ENCODE measurements at regions not wholly inside any gene's neighbourhood (a gene's known extent, or its start where the extent isn't known, plus 50 kb on each side); places are given as distances from the start of the nearest gene placed in this dataset.

- ATAC-seq (no peak), DNase-seq (no peak)
- intact Hi-C loops (cut with DNase I, micrococcal nuclease), result no loop called here
These were observed 50.9 kb downstream of the DISP1 start for GRCh38 chr1:222865718-222866117.

GRCh38 chr1:222867316-222867715, 52.5 kb downstream of the DISP1 start:
- intact Hi-C loops (cut with DNase I, micrococcal nuclease), result no loop called here
- ATAC-seq (no peak), DNase-seq (no peak)

DNA sequence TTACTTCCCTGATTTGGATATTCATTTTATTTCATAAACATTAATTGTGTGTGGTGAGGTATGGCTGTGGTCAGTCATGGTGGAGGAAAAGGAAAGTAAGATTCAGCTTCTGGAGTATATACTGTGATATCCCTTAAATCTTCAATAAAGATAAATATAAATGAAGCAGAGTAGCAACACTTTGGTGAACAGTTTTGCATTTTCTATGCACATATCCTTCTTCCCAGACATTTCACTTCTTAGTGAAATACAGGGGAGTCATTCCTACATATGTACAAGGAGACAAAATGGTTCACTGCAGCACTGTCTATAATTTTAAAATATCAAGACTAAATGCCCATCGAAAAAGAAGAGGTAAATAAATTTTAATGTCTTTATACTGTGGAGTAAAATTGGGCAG, 61.3 kb downstream of the DISP1 start:
- intact Hi-C loops (cut with DNase I, micrococcal nuclease), result no loop called here
- no peak for DNase-seq

GRCh38 chr1:222877854-222878253, 63.0 kb downstream of the DISP1 start:
- intact Hi-C loops (cut with DNase I, micrococcal nuclease), result no loop called here
- no peak for DNase-seq
- ATAC-seq, result no peak

More for the DNA sequence above, 61.3 kb downstream of the DISP1 start:
- no peak for ATAC-seq

DNA sequence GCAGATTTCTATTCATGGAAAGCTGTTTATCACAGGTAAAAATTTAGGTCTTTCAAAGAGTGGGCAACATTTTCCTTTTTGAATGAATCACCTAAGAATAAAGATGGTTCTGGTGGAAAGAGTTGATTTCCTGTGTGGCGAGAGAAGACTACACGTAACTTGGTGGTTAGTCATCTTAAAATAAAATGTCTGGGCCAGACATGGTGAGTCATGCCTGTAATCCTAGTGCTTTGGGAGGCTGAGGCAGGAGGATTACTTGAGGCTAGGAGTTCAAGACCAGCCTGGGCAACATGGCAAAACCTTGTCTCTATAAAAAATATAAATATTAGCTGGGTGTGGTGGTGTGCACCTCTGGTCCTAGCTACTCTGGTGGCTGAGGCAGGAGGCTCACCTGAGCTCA, 65.7 kb downstream of the DISP1 start:
- intact Hi-C loops (cut with DNase I, micrococcal nuclease), result no loop called here
- no peak for DNase-seq
- ATAC-seq, result no peak

DNA sequence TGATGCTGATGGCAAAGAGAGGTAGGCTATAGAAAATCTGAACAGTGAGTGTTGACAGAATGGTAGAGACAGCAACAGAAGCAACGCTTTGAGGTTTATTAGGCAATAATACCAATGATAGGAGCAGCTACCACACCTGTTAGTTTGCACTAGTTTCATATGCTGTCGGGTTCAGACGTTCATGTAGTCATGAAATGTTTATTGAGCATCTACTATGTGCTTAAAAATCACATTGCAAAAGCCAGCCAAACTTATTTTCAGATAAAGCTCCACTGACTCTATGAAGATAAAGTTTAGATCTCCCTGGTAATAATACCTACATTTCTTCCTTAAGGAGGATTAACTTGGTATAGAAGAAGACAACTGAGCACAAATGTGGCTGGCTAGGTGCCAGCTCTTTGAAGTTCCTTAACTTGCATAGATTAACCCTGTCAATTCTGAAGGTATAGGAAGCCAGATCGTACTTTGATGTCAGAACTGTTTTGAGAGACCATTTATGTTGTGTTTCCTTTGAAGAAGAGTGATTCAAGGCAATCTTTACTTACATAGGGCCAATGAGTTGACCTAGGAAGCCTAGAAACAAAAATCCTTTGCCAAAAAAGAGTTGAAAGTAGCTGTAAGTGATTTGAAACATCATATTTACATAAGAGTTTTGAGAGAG, 71.5 kb downstream of the DISP1 start:
- ATAC-seq (no peak), DNase-seq (no peak)
- intact Hi-C loops (cut with DNase I, micrococcal nuclease), result no loop called here

DNA sequence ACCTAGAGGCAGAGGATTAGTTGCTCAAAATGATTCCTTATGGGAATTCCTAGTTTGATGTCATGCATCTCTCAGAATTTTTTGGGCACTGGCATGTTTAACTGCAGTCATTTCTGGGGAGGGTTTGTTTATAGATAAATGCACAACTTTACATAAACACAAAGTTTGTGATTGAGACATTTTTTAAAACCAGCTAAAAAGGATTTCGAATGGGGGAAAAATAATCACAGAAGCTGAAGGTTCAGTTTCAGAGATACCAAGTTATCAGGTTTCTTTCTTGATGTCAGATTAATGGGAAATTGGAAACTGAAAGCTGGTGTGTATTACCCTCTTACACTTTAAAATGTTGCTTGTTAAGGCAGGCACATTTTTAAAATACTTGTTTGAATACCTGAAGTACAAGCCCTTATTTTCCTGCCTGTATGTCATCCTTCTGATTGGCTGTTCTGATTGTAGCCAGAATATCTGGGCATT, 72.1 kb downstream of the DISP1 start:
- intact Hi-C loops (cut with DNase I, micrococcal nuclease), result no loop called here
- DNase-seq, result no peak

GRCh38 chr1:222889440-222889839, 74.6 kb downstream of the DISP1 start:
- ATAC-seq (no peak), DNase-seq (no peak)
- intact Hi-C loops (cut with DNase I, micrococcal nuclease), result no loop called here

More for the DNA sequence above, 72.1 kb downstream of the DISP1 start:
- no peak for ATAC-seq

DNA sequence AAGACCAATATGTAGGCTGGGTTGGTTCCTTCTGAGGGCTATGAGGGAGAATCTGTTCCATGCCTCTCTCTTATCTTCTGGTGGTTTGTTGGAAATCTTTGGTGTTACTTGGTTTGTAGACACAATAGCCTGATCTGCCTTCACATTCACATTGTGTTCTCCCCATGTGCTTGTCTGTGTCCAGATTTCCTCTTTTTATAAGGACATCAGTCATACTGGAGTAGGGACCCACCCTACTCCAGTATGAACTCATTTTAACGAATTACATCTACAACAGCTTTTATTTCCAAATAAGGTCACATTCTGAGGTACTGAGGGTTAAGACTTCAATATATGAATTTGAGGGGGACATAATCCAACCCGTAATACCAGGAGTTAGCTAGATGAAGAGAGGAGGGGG, 75.9 kb downstream of the DISP1 start:
- DNase-seq, result no peak
- intact Hi-C loops (cut with DNase I, micrococcal nuclease), result no loop called here
- ATAC-seq, result no peak

- no peak for ATAC-seq
These were observed 76.7 kb downstream of the DISP1 start for GRCh38 chr1:222891578-222891977.

DNA sequence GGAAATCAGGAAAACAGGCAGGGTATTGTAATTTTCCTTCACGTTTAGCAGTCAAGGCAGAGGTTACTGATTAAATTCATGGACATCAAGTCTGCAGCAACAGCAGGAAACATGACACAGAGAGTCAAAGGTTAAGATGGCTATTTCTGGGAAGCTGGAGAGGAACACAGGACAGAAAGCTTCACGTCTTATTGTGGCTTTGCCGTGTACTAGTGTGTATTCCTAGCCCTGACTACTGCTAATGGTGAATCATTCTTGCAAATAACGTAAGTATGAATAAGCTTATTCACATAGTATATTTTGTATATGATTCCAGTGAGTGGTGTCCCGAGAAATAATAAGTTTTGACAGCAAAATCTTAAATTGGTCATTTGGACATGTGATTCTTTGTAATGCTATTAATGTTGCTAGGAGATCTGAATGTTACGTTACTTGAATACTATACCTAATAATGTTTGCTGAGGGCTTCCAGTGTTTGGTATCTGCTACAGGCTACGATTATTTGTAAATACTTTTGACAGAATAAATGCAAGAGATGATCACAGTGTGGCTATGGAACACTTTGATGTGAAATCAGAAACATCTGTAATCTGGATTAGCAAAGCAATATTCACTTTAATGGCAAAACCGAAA, 77.4 kb downstream of the DISP1 start:
- intact Hi-C loops (cut with DNase I, micrococcal nuclease), result no loop called here
- no peak for ATAC-seq
- no peak for DNase-seq

More at GRCh38 chr1:222891578-222891977, 76.7 kb downstream of the DISP1 start:
- DNase-seq, result no peak
- intact Hi-C loops (cut with DNase I, micrococcal nuclease), result no loop called here

DNA sequence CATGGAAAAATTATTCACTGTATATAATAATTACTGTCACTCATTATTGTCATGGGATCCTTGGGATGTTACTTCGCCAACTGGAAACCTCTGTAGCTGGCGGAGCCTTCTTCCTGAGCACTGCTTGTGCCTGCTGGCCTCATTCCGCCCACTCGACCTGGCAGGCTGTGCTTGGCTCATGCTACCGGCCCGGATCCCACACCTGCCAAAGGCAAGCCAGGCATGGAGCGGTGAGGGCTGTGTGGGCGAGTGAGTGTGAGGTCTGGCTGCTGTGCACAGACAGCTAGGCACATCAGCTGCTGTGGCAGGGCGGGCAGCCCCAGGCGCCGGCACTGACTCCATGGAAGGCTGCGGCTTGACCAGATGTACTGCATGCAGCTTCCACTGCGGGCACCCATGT, 78.4 kb downstream of the DISP1 start:
- ATAC-seq (no peak), DNase-seq (no peak)
- intact Hi-C loops (cut with DNase I, micrococcal nuclease), result no loop called here

DNA sequence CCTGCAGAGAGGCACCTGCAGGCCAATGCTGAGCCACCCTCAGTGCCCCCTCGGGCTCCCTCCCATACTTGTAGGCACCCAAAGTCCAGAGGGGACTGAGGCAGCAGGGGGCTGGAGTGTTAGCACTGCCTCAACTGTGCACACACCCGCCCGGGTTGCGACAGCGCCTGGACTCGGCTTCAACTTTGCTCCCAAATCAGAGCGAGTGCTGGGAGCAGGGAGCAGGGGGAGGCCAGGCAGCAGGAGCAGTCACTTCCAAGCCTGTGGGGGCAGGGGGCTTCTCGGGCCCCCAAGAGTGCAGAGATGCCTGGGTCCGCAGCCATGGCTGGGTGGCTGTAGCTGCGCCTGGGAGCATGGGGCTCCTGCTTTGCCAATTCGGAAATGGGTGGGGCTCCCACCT, 79.5 kb downstream of the DISP1 start:
- intact Hi-C loops (cut with DNase I, micrococcal nuclease), result no loop called here
- ATAC-seq, result no peak
- DNase-seq, result no peak

DNA sequence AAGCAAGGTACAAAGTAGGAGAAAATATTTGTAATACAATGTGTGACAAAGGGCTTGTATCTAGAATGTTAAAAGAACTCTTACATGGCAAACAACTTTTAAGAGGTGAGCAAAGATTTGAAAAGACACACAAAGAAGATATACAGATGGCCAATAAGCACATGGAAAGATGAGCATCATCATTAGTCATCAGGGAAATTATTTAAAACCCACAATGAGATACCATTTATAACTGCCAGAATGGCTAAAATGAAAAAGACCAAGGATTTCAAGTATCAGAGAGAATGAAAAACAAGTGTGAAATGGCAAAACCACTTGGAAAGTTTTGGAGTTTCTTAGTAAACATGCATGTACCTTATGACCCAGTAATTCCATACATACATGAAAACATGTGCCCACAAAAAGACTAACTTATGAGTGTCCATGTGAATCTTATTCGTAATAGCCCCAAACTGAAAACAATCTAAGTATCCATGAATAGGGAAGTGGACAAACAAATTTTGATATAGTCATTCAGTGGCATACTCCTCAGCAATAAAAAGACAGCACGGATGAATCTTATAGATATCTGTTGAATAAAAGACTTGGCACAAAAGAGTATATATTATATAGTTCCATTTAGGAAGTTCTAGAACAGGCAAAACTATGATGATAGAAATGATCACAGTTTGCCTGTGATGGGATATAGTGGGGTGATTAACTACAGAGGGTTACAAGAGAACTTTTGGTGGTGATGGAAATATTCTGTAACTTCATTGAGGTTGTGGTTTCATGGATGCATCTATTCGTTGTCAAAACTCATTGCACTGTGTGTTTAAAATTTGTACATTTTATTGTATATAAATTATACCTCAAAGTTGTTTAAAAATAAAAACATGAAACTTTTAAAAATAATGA, 82.0 kb downstream of the DISP1 start:
- ATAC-seq (no peak), DNase-seq (no peak)
- intact Hi-C loops (cut with DNase I, micrococcal nuclease), result no loop called here

DNA sequence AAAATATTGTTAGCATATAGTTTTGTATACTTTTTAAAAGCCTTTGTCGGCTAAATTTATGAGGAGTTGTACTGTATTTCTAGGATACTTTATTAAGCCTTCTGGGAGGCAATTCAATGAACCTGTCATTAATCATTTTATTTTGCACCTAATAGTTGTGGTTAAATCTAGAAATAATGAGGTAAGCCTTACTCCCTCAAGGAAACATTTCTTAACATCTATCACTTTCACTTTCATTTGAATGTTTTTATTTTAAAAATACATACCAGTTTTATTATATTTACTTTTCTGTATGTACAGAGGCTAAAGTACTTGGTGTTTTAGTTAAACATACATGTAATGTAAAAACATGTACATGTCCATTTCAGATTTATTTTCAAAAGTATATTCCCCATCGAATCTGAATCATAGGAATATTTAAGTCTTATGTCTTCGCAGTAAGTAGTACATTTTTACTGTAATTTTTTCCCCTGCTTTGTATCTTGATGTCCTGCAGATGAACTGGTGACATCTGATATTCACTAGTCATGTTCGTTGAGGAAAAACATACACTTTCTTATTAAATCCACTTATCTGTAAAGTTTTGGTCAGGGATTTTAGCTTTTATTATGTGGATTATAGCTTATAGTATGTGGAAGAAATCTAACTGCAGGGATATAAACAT, 82.8 kb downstream of the DISP1 start:
- no peak for DNase-seq
- ATAC-seq, result peak; percentile 81
- intact Hi-C loops (cut with DNase I, micrococcal nuclease), result no loop called here

DNA sequence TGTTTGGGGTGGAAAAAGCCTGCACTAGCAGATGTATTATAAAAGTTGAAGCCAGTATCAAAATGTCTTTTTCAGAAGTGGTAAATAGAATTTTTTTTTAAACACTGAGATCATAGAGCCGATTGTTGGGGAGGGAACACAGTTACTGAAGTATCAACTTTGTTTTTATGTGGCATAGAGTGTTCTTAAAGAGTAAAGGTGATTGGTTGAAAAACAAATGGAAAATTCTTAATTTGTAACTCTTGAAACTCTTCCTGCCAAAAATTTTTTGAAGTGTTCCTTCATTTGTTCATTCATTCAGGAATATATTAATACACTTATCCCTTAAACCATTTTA, 83.3 kb downstream of the DISP1 start:
- intact Hi-C loops (cut with DNase I, micrococcal nuclease), result no loop called here
- ATAC-seq, result no peak
- DNase-seq, result no peak

GRCh38 chr1:222899471-222899870, 84.6 kb downstream of the DISP1 start:
- no peak for DNase-seq
- ATAC-seq, result no peak
- intact Hi-C loops (cut with DNase I, micrococcal nuclease), result no loop called here

- intact Hi-C loops (cut with DNase I, micrococcal nuclease), result no loop called here
- ATAC-seq (no peak), DNase-seq (no peak)
These were observed 89.6 kb downstream of the DISP1 start for GRCh38 chr1:222904451-222904850.

DNA sequence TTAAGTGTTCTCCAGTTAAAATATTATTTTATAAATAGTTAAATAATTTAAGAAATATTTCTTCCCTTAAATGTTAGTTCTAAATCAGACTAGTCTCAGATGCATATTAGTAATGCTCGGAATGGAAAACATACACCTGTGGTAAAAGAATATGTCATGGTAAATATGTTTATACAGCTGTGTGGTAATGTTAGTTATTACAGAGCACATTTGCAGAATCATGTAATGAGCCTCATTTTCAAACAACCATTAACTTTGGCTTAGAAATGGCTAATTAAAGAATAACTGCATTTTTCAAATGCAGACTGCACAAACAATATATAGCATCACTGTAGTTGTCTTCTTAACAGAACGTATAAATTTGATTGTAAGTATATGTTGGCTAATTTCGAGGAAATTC, 90.3 kb downstream of the DISP1 start:
- intact Hi-C loops (cut with DNase I, micrococcal nuclease), result no loop called here
- DNase-seq (no peak), ATAC-seq (no peak)

Measured in left colon (tissue), 2 donors.